HepG2 (cell line): ENCODE measurements at regions not wholly inside any gene's neighbourhood (a gene's known extent, or its start where the extent isn't known, plus 50 kb on each side); places are given as distances from the start of the nearest gene placed in this dataset.

Experiments used
- ATAC-seq: fragments of 200-7000 bp; cut with Tn5 transposase; 3 replicates; pipeline ENCODE4 v1.9.1; 2020; ENCODE audit warnings: mild to moderate bottlenecking, moderate library complexity
- BruUV-seq: library from RNA; stranded (reverse); fragments of 400-500 nt; replicated peaks from 2 replicates; lab custom pipeline; 2021; lab: Mats Ljungman, UMichigan
- CTCF ChIA-PET: fragments of 300-600 bp; formaldehyde crosslinking; extraction: SDS; loops from one replicate; lab custom pipeline; 2021; ENCODE audit warnings: low total read pairs, inconsistent platforms, low intra/inter-chr PET ratio; lab: Yijun Ruan, JAX
- POLR2A ChIA-PET: fragments of 350-600 bp; sonication (Branson Sonifier 250); formaldehyde crosslinking; loops from one replicate; lab custom pipeline; 2020; ENCODE audit warnings: antibody characterized with exemption, inconsistent platforms; lab: Yijun Ruan, JAX
- DNase-seq: peaks from one replicate; pipeline ENCODE4 v3.0.0-alpha.2; 2015; ENCODE audit warnings: low spot score
- FAIRE-seq: peaks from 3 replicates; lab custom pipeline; 2011; peaks lifted over from hg19 to GRCh38; lab: Jason Lieb, UNC
- H2AFZ ChIP-seq: one replicate; pipeline ENCODE4 v1.6.1; 2011; ENCODE audit warnings: low read length, inconsistent platforms
- H3K27ac ChIP-seq: fragments of 300-600 bp; 3 replicates; pipeline ENCODE4 v1.8.0; 2011; ENCODE audit warnings: mixed run types, mild to moderate bottlenecking, mixed read lengths, low read length, inconsistent platforms; ENCODE audit not compliant: insufficient read depth; ENCODE audit errors: extremely low read length
- H3K27me3 ChIP-seq, 2 experiments: fragments of 200-600 bp in 1 of 2; 2 replicates in 1 of 2; 3 replicates in 1 of 2; pipeline versions ENCODE4 v1.6.0 to v1.8.0; 2011; ENCODE audit warnings: low read length in 2 of 2, mild to moderate bottlenecking in 2 of 2, moderate library complexity in 2 of 2, inconsistent platforms in 1 of 2; ENCODE audit not compliant: insufficient read depth in 2 of 2, control insufficient read depth in 1 of 2
- H3K36me3 ChIP-seq, 2 experiments: fragments of 200-600 bp in 1 of 2; replicated peaks in 1 of 2; 2 replicates in 1 of 2; 3 replicates in 1 of 2; pipeline versions ENCODE4 v1.5.1 to v1.8.0; 2011; ENCODE audit warnings: low read length in 2 of 2, inconsistent platforms in 1 of 2; ENCODE audit not compliant: insufficient read depth in 2 of 2, control insufficient read depth in 1 of 2
- H3K4me1 ChIP-seq: 2 replicates; pipeline ENCODE4 v1.5.1; 2012; ENCODE audit warnings: low read length, inconsistent platforms; ENCODE audit not compliant: insufficient read depth
- H3K4me2 ChIP-seq: 2 replicates; pipeline ENCODE4 v1.6.0; 2011; ENCODE audit warnings: low read depth, low read length, inconsistent platforms
- H3K4me3 ChIP-seq, 3 experiments: fragments of 200-600 bp in 1 of 3; sonication (generic), shearing (Covaris generic) in 1 of 3; replicated peaks in 1 of 3; 2 replicates each; pipeline ENCODE4 v1.5.1; 2011 to 2016; ENCODE audit warnings: low read length in 3 of 3, inconsistent platforms in 2 of 3, low read depth in 2 of 3, mild to moderate bottlenecking in 2 of 3, control low read depth in 1 of 3, mixed read lengths in 1 of 3; ENCODE audit not compliant: insufficient read depth in 1 of 3
- H3K79me2 ChIP-seq: one replicate; pipeline ENCODE4 v1.6.1; 2011; ENCODE audit warnings: low read length, inconsistent platforms; ENCODE audit not compliant: insufficient read depth
- H3K9ac ChIP-seq: 2 replicates; pipeline ENCODE4 v1.6.0; 2011; ENCODE audit warnings: mild to moderate bottlenecking, low read depth, low read length, inconsistent platforms; ENCODE audit not compliant: insufficient read depth
- H3K9me3 ChIP-seq: 2 replicates; pipeline ENCODE4 v1.5.1; 2012; ENCODE audit warnings: mild to moderate bottlenecking, low read length
- H4K20me1 ChIP-seq: 2 replicates; pipeline ENCODE4 v1.6.0; 2011; ENCODE audit warnings: inconsistent platforms, mild to moderate bottlenecking, low read length, moderate library complexity; ENCODE audit not compliant: insufficient read depth
- DMTF1 ChIP-seq: sonication (generic); formaldehyde crosslinking; IDR thresholded peaks from 2 replicates; pipeline ENCODE4 v1.4.0; 2020; ENCODE audit warnings: mild to moderate bottlenecking, missing genetic modification reagents
- KAT2B ChIP-seq: fragments of 150-350 bp; IDR thresholded peaks from 2 replicates; pipeline ENCODE4 v1.6.1; 2014; ENCODE audit warnings: low read depth, low read length, borderline replicate concordance
- KDM3A ChIP-seq: IDR thresholded peaks from 2 replicates; pipeline ENCODE4 v1.6.1; 2018; ENCODE audit warnings: low read depth, missing compliant biosample characterization
- MBD4 ChIP-seq: IDR thresholded peaks from 2 replicates; pipeline ENCODE4 v1.6.1; 2012; ENCODE audit warnings: low read length, inconsistent platforms, borderline replicate concordance
- POLR2A ChIP-seq, 2 experiments: IDR thresholded peaks; 2 replicates each; pipeline ENCODE4 v1.6.1; 2011; ENCODE audit warnings: low read depth in 2 of 2, low read length in 2 of 2, mild to moderate bottlenecking in 1 of 2, moderate library complexity in 1 of 2; ENCODE audit not compliant: insufficient read depth in 1 of 2
- ZFYVE20 ChIP-seq: sonication (generic); formaldehyde crosslinking; IDR thresholded peaks from 2 replicates; pipeline ENCODE4 v1.8.0; 2023; ENCODE audit warnings: low read depth, mild to moderate bottlenecking, moderate library complexity, missing genetic modification reagents, borderline replicate concordance
- ZNF354B ChIP-seq: sonication (generic); formaldehyde crosslinking; IDR thresholded peaks from 2 replicates; pipeline ENCODE4 v1.8.0; 2022; ENCODE audit warnings: mild to moderate bottlenecking, missing genetic modification reagents
- WGBS: methylation state at CpG from one replicate; pipeline ENCODE4 v1.1.6; 2017; ENCODE audit warnings: low lambda C conversion rate; 5-methylcytosine and 5-hydroxymethylcytosine counted together
- in situ Hi-C: cut with HindIII; loops from 2 replicates; pipeline ENCODE4 v1.10.0; 2017; ENCODE audit warnings: low pct_unique_long_range_greater_than_20kb; ENCODE audit not compliant: extremely low pct_ligation_motif_present
- intact Hi-C: fragments of 100-400 bp; cut with micrococcal nuclease; formaldehyde crosslinking; loops from one replicate; pipeline ENCODE4 v1.10.0; 2022; ENCODE audit not compliant: unreplicated experiment
- TF ChIP-seq, protein P1 (sequence below): sonication (generic); formaldehyde crosslinking; IDR thresholded peaks from 2 replicates; pipeline ENCODE4 v1.8.1; 2023; ENCODE audit warnings: mild to moderate bottlenecking, missing genetic modification reagents
- TF ChIP-seq, protein P2 (sequence below), 2 experiments: fragments of 450-650 bp in 1 of 2; sonication (generic) in 1 of 2; formaldehyde crosslinking in 1 of 2; IDR thresholded peaks; 2 replicates each; pipeline versions ENCODE4 v1.6.1 to v1.8.0; 2016 to 2022; ENCODE audit warnings: antibody characterized with exemption in 1 of 2, mild to moderate bottlenecking in 1 of 2, missing genetic modification reagents in 1 of 2

DNA sequence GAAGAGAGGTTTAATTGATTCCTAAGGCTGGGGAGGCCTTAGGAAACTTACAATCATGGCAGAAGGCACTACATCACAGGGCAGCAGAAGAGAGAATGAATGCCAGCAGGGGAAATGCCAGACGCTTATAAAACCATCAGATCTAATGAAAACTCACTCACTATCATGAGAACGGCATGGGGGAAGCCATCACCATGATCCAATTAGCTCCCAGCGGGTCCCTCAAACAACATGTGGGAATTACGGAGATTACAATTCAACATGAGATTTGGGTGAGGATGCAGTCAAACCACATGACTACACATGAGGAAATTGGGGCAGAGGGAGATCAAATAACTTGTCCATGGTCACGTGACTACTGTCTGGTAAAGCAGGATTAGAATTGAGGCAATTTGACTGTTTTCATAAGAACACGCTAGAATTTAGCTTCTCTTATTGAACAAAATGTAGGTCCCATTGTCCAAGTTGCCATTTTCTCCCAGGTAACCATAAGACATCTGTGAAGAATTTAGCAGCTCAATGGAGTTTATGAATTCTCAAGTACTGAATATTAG, 445.1 kb upstream of the CDH20 start (continued):
- no peak for TF ChIP-seq DMTF1 (CRISPR knock-in tag)
- TF ChIP-seq, protein P1, sequence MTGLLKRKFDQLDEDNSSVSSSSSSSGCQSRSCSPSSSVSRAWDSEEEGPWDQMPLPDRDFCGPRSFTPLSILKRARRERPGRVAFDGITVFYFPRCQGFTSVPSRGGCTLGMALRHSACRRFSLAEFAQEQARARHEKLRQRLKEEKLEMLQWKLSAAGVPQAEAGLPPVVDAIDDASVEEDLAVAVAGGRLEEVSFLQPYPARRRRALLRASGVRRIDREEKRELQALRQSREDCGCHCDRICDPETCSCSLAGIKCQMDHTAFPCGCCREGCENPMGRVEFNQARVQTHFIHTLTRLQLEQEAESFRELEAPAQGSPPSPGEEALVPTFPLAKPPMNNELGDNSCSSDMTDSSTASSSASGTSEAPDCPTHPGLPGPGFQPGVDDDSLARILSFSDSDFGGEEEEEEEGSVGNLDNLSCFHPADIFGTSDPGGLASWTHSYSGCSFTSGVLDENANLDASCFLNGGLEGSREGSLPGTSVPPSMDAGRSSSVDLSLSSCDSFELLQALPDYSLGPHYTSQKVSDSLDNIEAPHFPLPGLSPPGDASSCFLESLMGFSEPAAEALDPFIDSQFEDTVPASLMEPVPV (CRISPR knock-in tag), result no peak
- no peak for TF ChIP-seq POLR2A (IDR thresholded peaks at IDR 0.05; ENCODE audit: insufficient read depth in 1 of 2, low read depth in 2 of 2, low read length in 2 of 2)
- TF ChIP-seq KAT2B, result no peak
- no peak for TF ChIP-seq ZNF354B (CRISPR knock-in tag)

DNA sequence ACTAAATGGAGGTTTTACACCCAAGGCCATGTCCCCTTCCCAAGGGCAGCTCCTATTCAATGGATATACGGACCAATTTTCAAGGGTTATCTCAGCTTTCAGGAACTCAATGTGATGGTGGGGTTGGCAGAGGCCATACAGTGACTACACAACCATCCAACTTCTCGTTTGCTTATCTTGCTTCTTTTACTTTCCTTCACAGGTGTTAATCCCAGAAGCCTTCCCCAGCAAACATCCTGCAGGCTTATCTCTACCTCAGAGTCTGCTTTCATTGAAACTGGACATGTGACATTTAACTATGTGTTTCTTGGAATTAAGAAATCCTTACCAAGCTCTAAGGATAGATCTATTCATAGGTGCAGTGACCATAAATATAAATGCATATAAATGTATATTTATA, 443.8 kb upstream of the CDH20 start:
- TF ChIP-seq ZFYVE20 (CRISPR knock-in tag), result no peak
- TF ChIP-seq MBD4, result no peak
- TF ChIP-seq, protein P2, sequence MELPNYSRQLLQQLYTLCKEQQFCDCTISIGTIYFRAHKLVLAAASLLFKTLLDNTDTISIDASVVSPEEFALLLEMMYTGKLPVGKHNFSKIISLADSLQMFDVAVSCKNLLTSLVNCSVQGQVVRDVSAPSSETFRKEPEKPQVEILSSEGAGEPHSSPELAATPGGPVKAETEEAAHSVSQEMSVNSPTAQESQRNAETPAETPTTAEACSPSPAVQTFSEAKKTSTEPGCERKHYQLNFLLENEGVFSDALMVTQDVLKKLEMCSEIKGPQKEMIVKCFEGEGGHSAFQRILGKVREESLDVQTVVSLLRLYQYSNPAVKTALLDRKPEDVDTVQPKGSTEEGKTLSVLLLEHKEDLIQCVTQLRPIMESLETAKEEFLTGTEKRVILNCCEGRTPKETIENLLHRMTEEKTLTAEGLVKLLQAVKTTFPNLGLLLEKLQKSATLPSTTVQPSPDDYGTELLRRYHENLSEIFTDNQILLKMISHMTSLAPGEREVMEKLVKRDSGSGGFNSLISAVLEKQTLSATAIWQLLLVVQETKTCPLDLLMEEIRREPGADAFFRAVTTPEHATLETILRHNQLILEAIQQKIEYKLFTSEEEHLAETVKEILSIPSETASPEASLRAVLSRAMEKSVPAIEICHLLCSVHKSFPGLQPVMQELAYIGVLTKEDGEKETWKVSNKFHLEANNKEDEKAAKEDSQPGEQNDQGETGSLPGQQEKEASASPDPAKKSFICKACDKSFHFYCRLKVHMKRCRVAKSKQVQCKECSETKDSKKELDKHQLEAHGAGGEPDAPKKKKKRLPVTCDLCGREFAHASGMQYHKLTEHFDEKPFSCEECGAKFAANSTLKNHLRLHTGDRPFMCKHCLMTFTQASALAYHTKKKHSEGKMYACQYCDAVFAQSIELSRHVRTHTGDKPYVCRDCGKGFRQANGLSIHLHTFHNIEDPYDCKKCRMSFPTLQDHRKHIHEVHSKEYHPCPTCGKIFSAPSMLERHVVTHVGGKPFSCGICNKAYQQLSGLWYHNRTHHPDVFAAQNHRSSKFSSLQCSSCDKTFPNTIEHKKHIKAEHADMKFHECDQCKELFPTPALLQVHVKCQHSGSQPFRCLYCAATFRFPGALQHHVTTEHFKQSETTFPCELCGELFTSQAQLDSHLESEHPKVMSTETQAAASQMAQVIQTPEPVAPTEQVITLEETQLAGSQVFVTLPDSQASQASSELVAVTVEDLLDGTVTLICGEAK (IDR thresholded peaks at IDR 0.05), result no peak
- TF ChIP-seq, protein P2 (CRISPR knock-in tag; IDR thresholded peaks at IDR 0.05), result no peak
- TF ChIP-seq KDM3A (CRISPR knock-in tag), result no peak
- Histone ChIP-seq H3K4me3 (no peak overlapping the region), H3K27ac (no peak overlapping the region), H3K9ac (no peak overlapping the region), H2AFZ (no peak overlapping the region), H3K9me3 (no peaks in the 10 kb centered on the region), H3K36me3 (no peaks in the 10 kb centered on the region), H3K79me2 (no peaks in the 10 kb centered on the region), H3K4me1 (no peaks in the 10 kb centered on the region), H3K4me2 (no peak overlapping the region), H3K27me3 (no peaks in the 10 kb centered on the region), H4K20me1 (no peaks in the 10 kb centered on the region)
- 0% methylated on average over 2 of the region's 2 CpGs for WGBS
- BruUV-seq, result no TSS peak
- ChIA-PET POLR2A (no interaction called here), CTCF (no interaction called here)
- DNase-seq, result no peak
- no peak for FAIRE-seq
- no peak for ATAC-seq
- in situ Hi-C loops (no loop called here), intact Hi-C loops (no loop called here)
